Endothelial cell (in vitro differentiated cells): ENCODE measurements at regions not wholly inside any gene's neighbourhood (a gene's known extent, or its start where the extent isn't known, plus 50 kb on each side); places are given as distances from the start of the nearest gene placed in this dataset.

Experiments
- DNase-seq: peaks from one replicate; pipeline ENCODE4 v3.0.0; 2021; ENCODE audit warnings: low spot score
- H3K27ac Mint-ChIP-seq: one replicate; pipeline ENCODE4 v1.8.0; 2021; ENCODE audit warnings: mixed read lengths, inconsistent platforms; ENCODE audit not compliant: unreplicated experiment
- H3K27me3 Mint-ChIP-seq: one replicate; pipeline ENCODE4 v1.8.0; 2021; ENCODE audit warnings: mild to moderate bottlenecking, moderate library complexity, mixed read lengths, inconsistent platforms; ENCODE audit not compliant: unreplicated experiment
- H3K36me3 Mint-ChIP-seq: one replicate; pipeline ENCODE4 v1.8.0; 2021; ENCODE audit warnings: mild to moderate bottlenecking, low read depth, mixed read lengths, inconsistent platforms; ENCODE audit not compliant: unreplicated experiment
- H3K4me1 Mint-ChIP-seq: one replicate; pipeline ENCODE4 v1.8.0; 2021; ENCODE audit warnings: mild to moderate bottlenecking, mixed read lengths, inconsistent platforms; ENCODE audit not compliant: unreplicated experiment
- H3K4me3 Mint-ChIP-seq: one replicate; pipeline ENCODE4 v1.8.0; 2021; ENCODE audit warnings: mild to moderate bottlenecking, mixed read lengths, inconsistent platforms; ENCODE audit not compliant: unreplicated experiment
- H3K9me3 Mint-ChIP-seq: one replicate; pipeline ENCODE4 v1.8.0; 2021; ENCODE audit warnings: mixed read lengths, inconsistent platforms; ENCODE audit not compliant: unreplicated experiment
- TF ChIP-seq, protein P1 (sequence below): fragments of 200-600 bp; sonication (generic); IDR thresholded peaks from one replicate; pipeline ENCODE4 v1.5.0; 2021; ENCODE audit warnings: antibody characterized with exemption; ENCODE audit not compliant: unreplicated experiment

GRCh38 chr6:19664878-19665612 lies 172.1 kb upstream of the ID4 start:
- Mint-ChIP-seq H3K27me3 (peaks cover 5% of the 10 kb centered on the region), H3K4me3 (no peak overlapping the region), H3K4me1 (no peaks in the 10 kb centered on the region)

GRCh38 chr6:19665613-19665909 lies 171.6 kb upstream of the ID4 start:
- Mint-ChIP-seq H3K27me3 (peaks cover 5% of the 10 kb centered on the region), H3K9me3 (no peaks in the 10 kb centered on the region), H3K27ac (no peak overlapping the region), H3K4me1 (no peaks in the 10 kb centered on the region), H3K4me3 (no peak overlapping the region), H3K36me3 (no peaks in the 10 kb centered on the region)
- TF ChIP-seq, protein P1, sequence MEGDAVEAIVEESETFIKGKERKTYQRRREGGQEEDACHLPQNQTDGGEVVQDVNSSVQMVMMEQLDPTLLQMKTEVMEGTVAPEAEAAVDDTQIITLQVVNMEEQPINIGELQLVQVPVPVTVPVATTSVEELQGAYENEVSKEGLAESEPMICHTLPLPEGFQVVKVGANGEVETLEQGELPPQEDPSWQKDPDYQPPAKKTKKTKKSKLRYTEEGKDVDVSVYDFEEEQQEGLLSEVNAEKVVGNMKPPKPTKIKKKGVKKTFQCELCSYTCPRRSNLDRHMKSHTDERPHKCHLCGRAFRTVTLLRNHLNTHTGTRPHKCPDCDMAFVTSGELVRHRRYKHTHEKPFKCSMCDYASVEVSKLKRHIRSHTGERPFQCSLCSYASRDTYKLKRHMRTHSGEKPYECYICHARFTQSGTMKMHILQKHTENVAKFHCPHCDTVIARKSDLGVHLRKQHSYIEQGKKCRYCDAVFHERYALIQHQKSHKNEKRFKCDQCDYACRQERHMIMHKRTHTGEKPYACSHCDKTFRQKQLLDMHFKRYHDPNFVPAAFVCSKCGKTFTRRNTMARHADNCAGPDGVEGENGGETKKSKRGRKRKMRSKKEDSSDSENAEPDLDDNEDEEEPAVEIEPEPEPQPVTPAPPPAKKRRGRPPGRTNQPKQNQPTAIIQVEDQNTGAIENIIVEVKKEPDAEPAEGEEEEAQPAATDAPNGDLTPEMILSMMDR: no peak
- no peak for DNase-seq

More at GRCh38 chr6:19664878-19665612, 172.1 kb upstream of the ID4 start:
- DNase-seq: no peak
- Mint-ChIP-seq H3K36me3 (no peaks in the 10 kb centered on the region), H3K9me3 (no peaks in the 10 kb centered on the region), H3K27ac (no peak overlapping the region)
- TF ChIP-seq, protein P1: no peak

- Mint-ChIP-seq H3K27ac (no peak overlapping the region), H3K4me3 (no peak overlapping the region), H3K4me1 (no peaks in the 10 kb centered on the region), H3K27me3 (peaks cover 5% of the 10 kb centered on the region), H3K36me3 (no peaks in the 10 kb centered on the region), H3K9me3 (no peaks in the 10 kb centered on the region)
- TF ChIP-seq, protein P1: no peak
- no peak for DNase-seq
Observed at GRCh38 chr6:19668710-19669109, 168.5 kb upstream of the ID4 start.

GRCh38 chr6:19669206-19669605 lies 168.0 kb upstream of the ID4 start:
- Mint-ChIP-seq H3K4me1 (no peaks in the 10 kb centered on the region), H3K9me3 (no peaks in the 10 kb centered on the region), H3K27me3 (peaks cover 5% of the 10 kb centered on the region), H3K4me3 (no peak overlapping the region), H3K27ac (no peak overlapping the region), H3K36me3 (no peaks in the 10 kb centered on the region)
- no peak for DNase-seq
- TF ChIP-seq, protein P1: no peak

GRCh38 chr6:19682859-19683258 lies 154.3 kb upstream of the ID4 start:
- TF ChIP-seq, protein P1: no peak
- Mint-ChIP-seq H3K27me3 (no peaks in the 10 kb centered on the region), H3K27ac (no peak overlapping the region), H3K4me1 (peaks cover 3% of the 10 kb centered on the region), H3K4me3 (no peak overlapping the region), H3K36me3 (no peaks in the 10 kb centered on the region), H3K9me3 (no peaks in the 10 kb centered on the region)
- DNase-seq: no peak
